H1 (cell line): ENCODE measurements at regions not wholly inside any gene's neighbourhood (a gene's known extent, or its start where the extent isn't known, plus 50 kb on each side); places are given as distances from the start of the nearest gene placed in this dataset.

ENCODE experiments used
- CTBP2 ChIP-seq: IDR thresholded peaks from 2 replicates; pipeline ENCODE4 v1.7.0; 2011; ENCODE audit warnings: borderline replicate concordance, mild to moderate bottlenecking, moderate library complexity, mixed read lengths, low read length; ENCODE audit not compliant: insufficient read depth, insufficient read length
- SUZ12 ChIP-seq: fragments of 200-600 bp; sonication (generic); IDR thresholded peaks from 2 replicates; pipeline ENCODE4 v1.6.1; 2012; ENCODE audit warnings: mild to moderate bottlenecking, inconsistent platforms, low read length, moderate library complexity, mixed read lengths

DNA sequence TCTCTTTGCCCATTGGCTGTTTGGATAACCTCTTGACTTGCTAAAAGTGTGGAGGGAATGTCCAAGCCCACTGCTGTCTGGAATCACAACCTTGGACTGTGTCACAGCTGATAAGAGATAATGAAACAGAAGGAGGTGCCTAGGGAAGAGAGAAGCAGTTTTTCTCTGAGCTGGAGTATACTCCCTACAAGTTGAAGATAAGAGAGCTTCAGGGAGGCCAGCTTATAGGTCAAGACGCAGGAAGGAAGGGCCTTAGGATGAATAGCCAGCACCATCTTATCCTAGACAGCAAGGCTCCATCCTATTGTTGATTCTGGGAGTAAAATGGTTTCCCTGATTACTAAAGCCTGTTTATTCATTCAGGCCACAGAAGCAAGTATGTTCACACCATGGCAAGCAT, 244.7 kb downstream of the NPR3 start (continued):
- TF ChIP-seq SUZ12 (no peak), CTBP2 (no peak)
